B cell (primary cell): ENCODE measurements at regions not wholly inside any gene's neighbourhood (a gene's known extent, or its start where the extent isn't known, plus 50 kb on each side); places are given as distances from the start of the nearest gene placed in this dataset.

Source experiments
- ATAC-seq: fragments of 200-7000 bp; cut with Tn5 transposase; one replicate; pipeline ENCODE4 v1.10.0; 2021; ENCODE audit warnings: low read depth, mild to moderate bottlenecking, moderate number of reproducible peaks, moderate library complexity
- CTCF ChIA-PET: fragments of 350-600 bp; sonication (Branson Sonifier 250); formaldehyde crosslinking; loops from one replicate; lab custom pipeline; 2021; ENCODE audit warnings: antibody characterized with exemption, inconsistent platforms; lab: Charles Lee
- POLR2A ChIA-PET: fragments of 350-600 bp; sonication (Branson Sonifier 250); formaldehyde crosslinking; loops from one replicate; lab custom pipeline; 2021; ENCODE audit warnings: antibody characterized with exemption; lab: Charles Lee
- DNase-seq: peaks from one replicate; pipeline ENCODE4 v3.0.0; 2013
- H2AFZ ChIP-seq: 2 replicates; pipeline ENCODE4 v1.6.1; 2012; ENCODE audit warnings: mild to moderate bottlenecking, low read depth, low read length; ENCODE audit not compliant: insufficient read depth, poor library complexity, severe bottlenecking
- H3K27ac ChIP-seq, 2 donors: 1 replicate in 1 of 2; 2 replicates in 1 of 2; pipeline ENCODE4 v1.5.1; 2012 to 2013; ENCODE audit warnings: low read length in 2 of 2, mild to moderate bottlenecking in 2 of 2, moderate library complexity in 1 of 2
- H3K27me3 ChIP-seq, 4 experiments: fragments of 200-600 bp in 1 of 4; sonication (generic) in 1 of 4; replicated peaks in 1 of 4; 1 replicate in 2 of 4; 2 replicates in 2 of 4; pipeline versions ENCODE4 v1.6.1 to v1.7.0; 2013 to 2016; ENCODE audit warnings: low read length in 3 of 4, mild to moderate bottlenecking in 2 of 4, mixed read lengths in 1 of 4, moderate library complexity in 1 of 4; ENCODE audit not compliant: insufficient read depth in 4 of 4, control insufficient read depth in 3 of 4; ENCODE audit errors: control extremely low read depth in 1 of 4
- H3K36me3 ChIP-seq, 2 experiments: replicated peaks in 1 of 2; 1 replicate in 1 of 2; 2 replicates in 1 of 2; pipeline versions ENCODE4 v1.6.1 to v1.7.1; 2013; ENCODE audit warnings: low read length in 1 of 2; ENCODE audit not compliant: insufficient read depth in 2 of 2, control insufficient read depth in 1 of 2; ENCODE audit errors: control extremely low read depth in 1 of 2, extremely low read depth in 1 of 2
- H3K4me1 ChIP-seq, 2 donors: fragments of 200-600 bp in 1 of 2; sonication (generic) in 1 of 2; 1 replicate in 1 of 2; 2 replicates in 1 of 2; pipeline versions ENCODE4 v1.5.1 to v1.6.1; 2013 to 2017; ENCODE audit warnings: low read length in 2 of 2; ENCODE audit not compliant: control insufficient read depth in 2 of 2, insufficient read depth in 2 of 2
- H3K4me2 ChIP-seq: replicated peaks from 2 replicates; pipeline ENCODE3; 2012; ENCODE audit warnings: mild to moderate bottlenecking, low read depth, low read length; ENCODE audit not compliant: poor library complexity, severe bottlenecking
- H3K4me3 ChIP-seq, 5 experiments: fragments of 200-600 bp in 1 of 5; sonication (generic) in 1 of 5; 1 replicate in 3 of 5; 2 replicates in 2 of 5; pipeline versions ENCODE4 v1.5.1 to v1.7.0; 2011 to 2016; ENCODE audit warnings: low read length in 4 of 5, mild to moderate bottlenecking in 4 of 5, low read depth in 2 of 5, control low read depth in 1 of 5, moderate library complexity in 1 of 5; ENCODE audit not compliant: insufficient read depth in 1 of 5; ENCODE audit errors: control extremely low read depth in 1 of 5, extremely low read depth in 1 of 5
- H3K79me2 ChIP-seq: fragments of 200-600 bp; sonication (generic); one replicate; pipeline ENCODE4 v1.6.0; 2016; ENCODE audit warnings: low read length; ENCODE audit not compliant: control insufficient read depth, insufficient read depth
- H3K9ac ChIP-seq: fragments of 200-600 bp; sonication (generic); 2 replicates; pipeline ENCODE4 v1.6.1; 2017; ENCODE audit warnings: mild to moderate bottlenecking, low read length, moderate library complexity
- H3K9me3 ChIP-seq, 3 donors: one replicate each; pipeline versions ENCODE4 v1.6.1 to v1.7.1; 2013; ENCODE audit warnings: low read length in 2 of 3; ENCODE audit not compliant: control insufficient read depth in 2 of 3, insufficient read depth in 1 of 3; ENCODE audit errors: control extremely low read depth in 1 of 3
- H4K20me1 ChIP-seq: 2 replicates; pipeline ENCODE4 v1.6.0; 2012; ENCODE audit warnings: mild to moderate bottlenecking, low read length; ENCODE audit not compliant: insufficient read depth, control insufficient read depth, poor library complexity, severe bottlenecking
- H3K27ac Mint-ChIP-seq: one replicate; pipeline ENCODE4 v1.8.0; 2021; ENCODE audit warnings: mixed read lengths
- H3K27me3 Mint-ChIP-seq: one replicate; pipeline ENCODE4 v1.8.0; 2021; ENCODE audit warnings: mixed read lengths
- H3K4me1 Mint-ChIP-seq: one replicate; pipeline ENCODE4 v1.8.0; 2021; ENCODE audit warnings: mixed read lengths
- H3K4me3 Mint-ChIP-seq: one replicate; pipeline ENCODE4 v1.8.0; 2021; ENCODE audit warnings: mixed read lengths
- H3K9me3 Mint-ChIP-seq: one replicate; pipeline ENCODE4 v1.8.0; 2022; ENCODE audit warnings: mixed read lengths; ENCODE audit not compliant: insufficient read depth
- EZH2 ChIP-seq: IDR thresholded peaks from 2 replicates; pipeline ENCODE4 v1.6.1; 2012; ENCODE audit warnings: borderline replicate concordance, low read depth, mild to moderate bottlenecking, moderate library complexity, low read length; ENCODE audit not compliant: insufficient read depth, poor library complexity, severe bottlenecking
- WGBS: methylation state at CpG from one replicate; pipeline ENCODE4 v1.1.5; 2013; ENCODE audit warnings: missing lambda C conversion rate; ENCODE audit not compliant: insufficient coverage; 5-methylcytosine and 5-hydroxymethylcytosine counted together
- intact Hi-C: fragments of 100-400 bp; cut with micrococcal nuclease; formaldehyde crosslinking; loops from one replicate; pipeline ENCODE4 v1.10.0; 2022
- TF ChIP-seq, protein P1 (sequence below): fragments of 200-600 bp; IDR thresholded peaks from one replicate; pipeline ENCODE4 v1.8.0; 2022; ENCODE audit warnings: antibody characterized with exemption, mild to moderate bottlenecking

DNA sequence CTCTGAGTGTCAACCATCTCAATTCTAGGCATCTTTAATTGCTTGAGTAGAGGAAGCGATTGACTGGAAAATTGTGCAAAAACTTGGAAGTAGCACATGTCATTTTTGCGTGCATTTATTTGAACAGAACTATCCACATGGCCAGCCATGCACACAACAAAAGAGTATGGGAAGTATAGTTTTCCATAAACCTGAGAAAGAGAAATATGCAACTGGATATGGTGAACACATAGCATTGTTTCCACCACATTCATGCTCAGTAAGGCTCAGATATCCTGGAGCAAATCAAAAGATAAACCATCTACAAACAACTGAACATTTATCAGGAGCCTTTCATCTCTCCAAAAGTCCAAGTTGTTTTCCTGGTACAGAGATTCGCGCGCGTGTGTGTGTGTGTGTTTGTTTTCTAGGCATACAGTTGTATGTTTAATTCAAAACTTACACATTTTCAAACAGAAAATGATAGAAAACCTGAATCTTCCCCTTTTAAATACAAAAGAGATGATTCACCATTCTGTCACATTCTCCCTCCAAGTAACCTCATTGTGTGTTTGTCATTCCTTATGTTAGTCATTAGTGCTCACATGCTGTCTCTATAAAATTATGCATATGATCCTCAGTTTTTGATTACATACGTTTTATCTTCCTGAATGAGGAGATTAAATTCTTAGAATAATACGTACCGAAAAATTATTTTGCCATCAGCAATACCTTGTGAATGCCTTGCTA lies 780.4 kb upstream of the NRXN1 start:
- TF ChIP-seq EZH2, result no peak
- TF ChIP-seq, protein P1, sequence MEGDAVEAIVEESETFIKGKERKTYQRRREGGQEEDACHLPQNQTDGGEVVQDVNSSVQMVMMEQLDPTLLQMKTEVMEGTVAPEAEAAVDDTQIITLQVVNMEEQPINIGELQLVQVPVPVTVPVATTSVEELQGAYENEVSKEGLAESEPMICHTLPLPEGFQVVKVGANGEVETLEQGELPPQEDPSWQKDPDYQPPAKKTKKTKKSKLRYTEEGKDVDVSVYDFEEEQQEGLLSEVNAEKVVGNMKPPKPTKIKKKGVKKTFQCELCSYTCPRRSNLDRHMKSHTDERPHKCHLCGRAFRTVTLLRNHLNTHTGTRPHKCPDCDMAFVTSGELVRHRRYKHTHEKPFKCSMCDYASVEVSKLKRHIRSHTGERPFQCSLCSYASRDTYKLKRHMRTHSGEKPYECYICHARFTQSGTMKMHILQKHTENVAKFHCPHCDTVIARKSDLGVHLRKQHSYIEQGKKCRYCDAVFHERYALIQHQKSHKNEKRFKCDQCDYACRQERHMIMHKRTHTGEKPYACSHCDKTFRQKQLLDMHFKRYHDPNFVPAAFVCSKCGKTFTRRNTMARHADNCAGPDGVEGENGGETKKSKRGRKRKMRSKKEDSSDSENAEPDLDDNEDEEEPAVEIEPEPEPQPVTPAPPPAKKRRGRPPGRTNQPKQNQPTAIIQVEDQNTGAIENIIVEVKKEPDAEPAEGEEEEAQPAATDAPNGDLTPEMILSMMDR, result no peak
- Mint-ChIP-seq H3K27ac (no peak overlapping the region), H3K4me3 (no peak overlapping the region), H3K9me3 (no peaks in the 10 kb centered on the region), H3K27me3 (no peaks in the 10 kb centered on the region), H3K4me1 (no peaks in the 10 kb centered on the region)
- ATAC-seq (no peak), DNase-seq (no peak)
- intact Hi-C loops, result no loop called here
- H3K36me3 ChIP-seq, result no peaks in the 10 kb centered on the region
- POLR2A ChIA-PET, result no interaction called here
- no peak overlapping the region for H3K4me3 ChIP-seq
- no peaks in the 10 kb centered on the region for H3K27me3 ChIP-seq
- CTCF ChIA-PET, result no interaction called here
- no peaks in the 10 kb centered on the region for H3K79me2 ChIP-seq
- H3K9ac ChIP-seq, result no peak overlapping the region
- H3K4me1 ChIP-seq, result no peaks in the 10 kb centered on the region
- H3K4me2 ChIP-seq, result no peak overlapping the region
- H2AFZ ChIP-seq, result no peak overlapping the region
- no peak overlapping the region for H3K27ac ChIP-seq
- no peaks in the 10 kb centered on the region for H4K20me1 ChIP-seq
- WGBS, result no CpG with 5 or more reads among the region's 9 CpGs
- H3K9me3 ChIP-seq, result no peaks in the 10 kb centered on the region

DNA sequence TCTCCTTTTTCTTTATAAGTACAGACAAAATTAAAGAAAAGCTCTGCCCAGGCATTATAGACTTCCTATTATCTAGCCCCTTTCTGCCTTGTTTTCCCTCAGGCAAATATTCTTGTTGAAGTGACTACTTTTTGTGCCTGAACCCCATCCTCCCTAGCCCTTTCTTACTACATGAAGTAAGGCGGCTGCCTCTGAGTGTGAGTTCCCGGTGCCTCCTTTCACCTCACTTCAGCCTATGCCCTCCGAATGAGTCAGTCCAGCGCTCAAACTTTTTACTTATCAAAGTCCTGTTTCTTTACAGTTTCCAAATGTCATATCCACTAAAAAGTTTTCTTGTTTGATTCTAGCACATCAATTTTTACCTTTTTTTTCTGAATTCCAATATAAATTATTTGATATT lies 778.3 kb upstream of the NRXN1 start:
- H3K9me3 ChIP-seq, result no peaks in the 10 kb centered on the region
- no peak for TF ChIP-seq EZH2
- TF ChIP-seq, protein P1, result no peak
- no peaks in the 10 kb centered on the region for H3K4me1 ChIP-seq
- Mint-ChIP-seq H3K4me3 (no peak overlapping the region), H3K27ac (no peak overlapping the region), H3K27me3 (no peaks in the 10 kb centered on the region), H3K9me3 (no peaks in the 10 kb centered on the region), H3K4me1 (no peaks in the 10 kb centered on the region)
- no peak overlapping the region for H3K9ac ChIP-seq
- H3K27me3 ChIP-seq, result no peaks in the 10 kb centered on the region
- ATAC-seq (no peak), DNase-seq (no peak)
- intact Hi-C loops, result no loop called here
- no peak overlapping the region for H3K4me2 ChIP-seq
- no peak overlapping the region for H3K27ac ChIP-seq
- no peaks in the 10 kb centered on the region for H4K20me1 ChIP-seq
- no peak overlapping the region for H3K4me3 ChIP-seq
- H3K36me3 ChIP-seq, result no peaks in the 10 kb centered on the region
- no peak overlapping the region for H2AFZ ChIP-seq
- ChIA-PET POLR2A (no interaction called here), CTCF (no interaction called here)
- no peaks in the 10 kb centered on the region for H3K79me2 ChIP-seq
- 88% methylated on average over 3 of the region's 4 CpGs for WGBS
